ENCODE measurements at regions not wholly inside any gene's neighbourhood (a gene's known extent, or its start where the extent isn't known, plus 50 kb on each side); places are given as distances from the start of the nearest gene placed in this dataset.

DNA sequence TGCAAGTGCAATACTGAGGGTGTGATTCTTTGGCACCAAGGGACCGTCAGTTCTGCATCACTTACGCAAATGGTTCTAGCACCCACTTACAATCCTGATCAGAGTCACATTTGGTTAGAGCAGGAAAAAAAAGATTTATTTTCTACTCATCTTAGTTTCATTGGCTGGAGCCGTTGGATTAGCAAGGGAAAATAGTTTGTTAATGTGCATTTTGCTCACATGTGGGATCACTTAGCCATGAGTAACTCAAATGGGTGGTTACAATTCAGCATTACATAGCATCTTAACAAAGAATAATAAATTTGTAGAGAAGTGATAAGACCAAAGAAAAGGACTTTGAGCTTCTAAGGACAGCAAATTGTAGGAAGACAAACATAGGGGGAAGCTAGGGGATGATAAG is 216.9 kb downstream of the AUH start:
- TF ChIP-seq POLR2A (IDR thresholded peaks at IDR 0.05; ENCODE audit: low read length), result no peak
- no peak for TF ChIP-seq GATA1 (IDR thresholded peaks at IDR 0.05; ENCODE audit: low read depth, low read length)
